Endothelial cell of hepatic sinusoid (primary cell): ENCODE measurements at regions not wholly inside any gene's neighbourhood (a gene's known extent, or its start where the extent isn't known, plus 50 kb on each side); places are given as distances from the start of the nearest gene placed in this dataset.

Experiments used
- in situ Hi-C: cut with HindIII; loops from 2 replicates; pipeline ENCODE4 v1.10.0; 2017; ENCODE audit warnings: low sequenced_read_pairs

DNA sequence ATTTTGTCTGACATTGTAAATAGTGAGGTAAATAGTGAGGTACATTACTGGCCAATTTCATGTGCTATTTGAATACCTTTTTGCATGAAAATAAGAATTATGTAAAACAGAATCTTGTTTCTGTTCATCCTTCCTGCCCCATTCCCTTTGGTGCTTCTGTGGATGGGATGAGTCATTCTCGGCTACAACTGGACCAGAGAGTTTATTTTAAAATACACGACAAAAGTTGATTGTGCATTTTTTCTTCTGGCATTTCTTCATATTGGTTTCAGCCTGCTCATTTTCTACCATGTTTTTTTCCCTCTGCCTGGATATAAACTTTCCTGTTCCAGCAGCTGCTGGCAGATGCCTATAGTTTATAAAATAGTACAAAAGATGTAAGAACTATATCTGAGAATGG, 107.5 kb downstream of the CYSLTR2 start:
- in situ Hi-C loops: no loop called here

GRCh38 chr13:48769107-48769704, 115.5 kb downstream of the CYSLTR2 start:
- in situ Hi-C loops: no loop called here

DNA sequence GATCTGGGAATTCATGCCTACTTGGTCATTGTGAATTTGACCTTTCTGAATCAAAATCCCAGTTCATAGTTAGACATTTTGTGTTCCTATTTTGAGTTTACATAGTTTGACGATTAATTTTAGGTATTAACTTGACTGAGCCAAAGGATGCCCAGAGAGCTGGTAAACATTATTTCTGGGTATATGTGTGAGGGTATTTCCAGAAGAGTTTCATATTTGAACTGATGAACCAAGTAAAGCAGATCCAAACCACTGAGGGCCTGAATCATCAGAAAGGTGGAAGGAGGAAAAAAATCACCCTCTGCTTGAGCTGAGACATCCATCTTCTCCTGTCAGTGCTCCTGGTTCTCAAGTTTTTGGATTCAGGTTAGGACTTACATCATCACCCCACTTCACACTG, 116.6 kb downstream of the CYSLTR2 start:
- in situ Hi-C loops: no loop called here

DNA sequence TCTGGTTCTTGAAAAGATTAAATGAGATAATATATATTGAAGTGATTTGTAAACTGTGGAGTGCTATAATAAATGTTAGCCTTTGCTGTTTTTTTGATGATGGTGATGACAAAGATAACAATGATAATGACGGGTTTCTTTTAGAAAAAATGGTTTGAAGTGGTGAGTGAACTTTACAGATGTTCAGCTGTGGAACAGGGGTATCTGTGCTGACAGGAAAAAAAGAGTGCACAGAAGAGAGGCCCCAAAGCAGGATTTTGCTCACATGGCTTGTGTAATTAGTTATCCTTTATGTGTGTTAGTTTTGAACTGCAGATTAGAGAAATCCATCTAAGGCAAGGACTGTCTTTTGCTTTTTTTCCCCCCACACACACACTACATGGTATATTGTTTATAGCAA, 119.2 kb downstream of the CYSLTR2 start:
- in situ Hi-C loops: no loop called here

GRCh38 chr13:48773531-48774275, 120.0 kb downstream of the CYSLTR2 start:
- in situ Hi-C loops: no loop called here

- in situ Hi-C loops: no loop called here
Measured at GRCh38 chr13:48775285-48775684, 121.6 kb downstream of the CYSLTR2 start.

- in situ Hi-C loops: no loop called here
Measured at GRCh38 chr13:48775804-48776203, 122.1 kb downstream of the CYSLTR2 start.

DNA sequence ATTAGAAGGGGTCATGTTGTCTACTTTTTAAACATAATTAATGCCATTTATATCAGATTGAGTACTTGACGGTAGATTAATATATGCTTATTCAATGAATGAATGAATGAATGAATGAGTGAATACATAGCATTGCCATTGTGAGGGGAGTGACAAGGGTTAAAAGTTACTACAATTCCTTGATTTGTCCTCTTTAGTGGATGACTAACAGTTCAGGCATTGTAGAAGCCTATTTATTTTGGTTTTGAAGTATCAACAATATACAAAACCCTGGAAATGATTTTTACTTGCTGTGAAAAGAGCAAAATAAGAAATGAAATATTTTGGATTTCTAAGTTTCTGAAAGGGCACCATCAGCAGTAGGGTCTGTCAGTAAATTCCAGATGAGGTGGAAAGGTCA, 122.7 kb downstream of the CYSLTR2 start:
- in situ Hi-C loops: no loop called here

- in situ Hi-C loops: no loop called here
Measured at GRCh38 chr13:48778610-48779009, 124.9 kb downstream of the CYSLTR2 start.

DNA sequence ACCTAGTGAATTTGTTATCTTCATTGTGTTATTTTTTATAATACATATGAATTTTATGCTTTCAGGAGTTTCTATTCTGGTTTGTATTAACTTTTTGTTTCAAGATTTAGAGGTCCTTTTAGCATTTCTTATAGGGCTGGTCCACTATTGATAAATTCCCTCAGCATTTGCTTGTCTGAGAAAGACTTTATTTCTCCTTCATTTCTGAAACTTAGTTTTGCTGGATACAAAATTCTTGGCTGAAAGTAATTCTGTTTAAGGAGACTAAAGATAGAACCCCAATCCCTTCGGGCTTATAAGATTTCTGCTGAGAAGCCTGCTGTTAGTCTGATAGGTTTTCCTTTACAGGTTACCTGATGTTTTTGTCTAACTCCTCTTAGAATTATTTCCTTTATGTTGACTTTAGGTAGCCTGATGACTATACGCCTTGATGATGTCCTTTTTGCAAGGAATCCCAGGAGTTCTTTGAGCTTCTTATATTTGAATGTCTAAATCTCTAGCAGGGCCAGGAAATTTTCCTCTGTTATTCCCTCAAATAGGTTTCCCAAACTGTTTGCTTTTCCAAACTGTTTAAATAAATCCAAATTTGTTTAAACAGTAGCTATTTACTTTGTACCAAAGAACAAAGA, 127.1 kb downstream of the CYSLTR2 start:
- in situ Hi-C loops: no loop called here

GRCh38 chr13:48782429-48782840, 128.7 kb downstream of the CYSLTR2 start:
- in situ Hi-C loops: no loop called here

GRCh38 chr13:48783181-48783630, 129.5 kb downstream of the CYSLTR2 start:
- in situ Hi-C loops: no loop called here

- in situ Hi-C loops: no loop called here
Measured at GRCh38 chr13:48783695-48784230, 130.0 kb downstream of the CYSLTR2 start.

- in situ Hi-C loops: no loop called here
Measured at GRCh38 chr13:48784916-48785548, 131.3 kb downstream of the CYSLTR2 start.

DNA sequence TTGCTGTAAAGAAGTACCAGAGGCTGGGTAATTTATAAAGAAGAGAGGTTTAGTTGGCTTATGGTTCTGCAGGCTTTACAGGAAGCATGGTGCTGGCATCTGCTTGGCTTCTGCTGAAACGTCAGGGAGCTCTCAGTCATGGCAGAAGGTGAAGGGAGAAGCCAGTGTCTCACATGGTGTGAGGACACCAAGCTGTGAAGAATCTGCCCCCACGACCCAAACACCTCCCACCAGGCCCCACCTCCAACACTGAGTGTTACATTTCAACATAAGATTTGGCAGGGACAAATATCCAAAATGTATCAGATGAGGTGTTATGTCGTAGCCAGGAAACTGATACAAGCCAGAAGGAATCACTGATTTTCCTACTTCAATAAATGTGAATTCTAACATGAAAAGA, 136.5 kb downstream of the CYSLTR2 start:
- in situ Hi-C loops: no loop called here

GRCh38 chr13:48790966-48791365, 137.2 kb downstream of the CYSLTR2 start:
- in situ Hi-C loops: no loop called here

DNA sequence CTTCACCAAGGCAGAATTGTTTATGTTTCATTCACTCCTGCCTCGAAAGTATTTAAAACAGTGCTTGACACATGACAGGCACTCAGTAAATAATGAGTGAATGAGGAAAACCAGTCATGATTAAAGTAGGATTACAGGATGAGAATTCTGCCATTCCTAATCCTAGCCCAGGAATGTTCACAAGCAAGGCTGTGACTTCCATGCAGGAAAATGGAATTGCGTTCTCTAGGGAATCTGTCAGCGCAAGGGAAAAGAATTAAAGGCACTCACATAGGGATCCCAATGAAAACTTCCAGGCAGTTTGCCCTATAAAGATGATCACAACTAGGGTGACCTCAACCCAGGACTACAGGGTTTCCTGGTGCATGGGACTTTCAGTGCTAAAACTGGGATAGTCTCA, 143.4 kb downstream of the CYSLTR2 start:
- in situ Hi-C loops: no loop called here

GRCh38 chr13:48797761-48798160, 144.0 kb downstream of the CYSLTR2 start:
- in situ Hi-C loops: no loop called here

DNA sequence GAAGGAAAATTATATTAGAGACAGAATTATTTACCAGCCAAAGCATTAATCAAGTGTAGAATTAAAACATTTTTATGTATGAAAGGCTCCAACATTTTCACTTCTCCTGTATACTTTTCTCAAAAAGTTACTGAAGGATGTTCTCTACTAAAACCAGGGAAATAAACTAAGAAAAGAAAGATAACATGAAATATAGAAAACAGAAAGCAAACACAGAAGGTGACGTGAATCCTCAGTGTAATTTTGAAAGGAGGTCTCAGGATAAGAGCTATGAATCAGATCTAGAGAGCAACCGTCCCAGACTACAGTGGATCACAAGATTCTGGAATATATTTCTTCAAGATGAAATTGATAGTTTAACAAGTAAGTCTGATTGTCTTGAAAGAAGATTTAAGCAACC, 144.5 kb downstream of the CYSLTR2 start:
- in situ Hi-C loops: no loop called here

DNA sequence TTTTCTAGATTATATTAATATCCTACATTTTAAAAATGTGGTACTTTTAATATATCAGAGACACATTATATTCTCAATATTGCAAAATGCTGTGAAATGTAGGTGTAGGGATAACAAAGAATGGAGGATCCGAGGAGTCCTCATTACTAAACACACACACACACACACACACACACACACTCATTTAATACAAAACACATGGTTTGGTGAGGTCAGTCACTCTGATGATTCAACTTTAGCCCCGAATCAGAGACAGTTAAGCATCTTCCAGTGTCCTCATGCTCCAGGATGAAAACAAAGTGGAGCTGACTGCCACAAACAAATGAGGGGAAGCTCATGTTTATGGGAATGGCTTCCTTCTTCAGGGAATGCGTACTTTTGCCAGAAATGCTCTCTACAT, 147.5 kb downstream of the CYSLTR2 start:
- in situ Hi-C loops: no loop called here

DNA sequence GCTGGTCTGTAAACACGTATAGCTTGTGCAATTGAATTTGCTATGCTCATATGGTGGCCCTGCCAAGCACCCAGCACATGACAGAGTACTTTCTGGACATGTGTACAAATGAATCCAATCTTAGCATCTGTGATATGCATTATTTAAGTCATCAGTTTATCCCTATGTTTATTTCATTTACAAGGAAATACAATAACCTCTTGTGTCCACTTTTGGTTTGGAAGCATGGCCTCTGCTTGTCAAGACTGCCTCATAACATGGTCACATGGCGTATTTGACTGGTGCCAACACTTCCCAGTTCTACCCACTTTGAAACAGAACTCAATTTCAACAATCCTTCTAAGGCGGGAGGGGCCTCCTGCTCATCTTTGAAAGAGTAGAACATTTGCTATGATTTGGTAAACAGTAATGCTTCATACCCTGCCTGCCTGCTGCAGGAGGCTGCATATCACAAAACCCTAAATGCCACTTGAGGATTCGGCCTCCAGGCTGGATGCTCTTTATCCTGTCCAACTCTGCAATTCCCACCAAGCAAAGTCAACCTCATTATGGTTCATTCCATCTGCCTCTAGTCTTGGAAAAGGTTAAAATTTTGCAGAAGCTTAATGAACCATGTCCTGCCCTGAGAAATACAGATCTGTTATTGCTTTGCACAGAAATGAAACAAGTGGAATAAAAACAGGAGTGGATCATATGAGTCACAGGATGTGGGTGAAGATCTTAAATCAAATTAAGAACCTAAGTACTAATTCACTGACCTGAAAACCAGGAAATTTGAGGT, 151.3 kb downstream of the CYSLTR2 start:
- in situ Hi-C loops: no loop called here
